ENCODE measurements at regions not wholly inside any gene's neighbourhood (a gene's known extent, or its start where the extent isn't known, plus 50 kb on each side); places are given as distances from the start of the nearest gene placed in this dataset.

GRCh38 chr6:71403422-71404134, 115.0 kb downstream of the OGFRL1 start:
- intact Hi-C loops (cut with micrococcal nuclease): no loop called here
- H3K4me1 Mint-ChIP-seq (ENCODE audit: low read depth): no peaks in the 10 kb centered on the region
- no peaks in the 10 kb centered on the region for H3K9me3 Mint-ChIP-seq
- no peak for DNase-seq (ENCODE audit: low spot score)
- H3K4me3 Mint-ChIP-seq: no peak overlapping the region
- H3K27ac Mint-ChIP-seq: no peak overlapping the region
- peaks cover 12% of the 10 kb centered on the region for H3K27me3 Mint-ChIP-seq (ENCODE audit: insufficient read depth)
- H3K36me3 Mint-ChIP-seq (ENCODE audit: low read depth): no peaks in the 10 kb centered on the region

DNA sequence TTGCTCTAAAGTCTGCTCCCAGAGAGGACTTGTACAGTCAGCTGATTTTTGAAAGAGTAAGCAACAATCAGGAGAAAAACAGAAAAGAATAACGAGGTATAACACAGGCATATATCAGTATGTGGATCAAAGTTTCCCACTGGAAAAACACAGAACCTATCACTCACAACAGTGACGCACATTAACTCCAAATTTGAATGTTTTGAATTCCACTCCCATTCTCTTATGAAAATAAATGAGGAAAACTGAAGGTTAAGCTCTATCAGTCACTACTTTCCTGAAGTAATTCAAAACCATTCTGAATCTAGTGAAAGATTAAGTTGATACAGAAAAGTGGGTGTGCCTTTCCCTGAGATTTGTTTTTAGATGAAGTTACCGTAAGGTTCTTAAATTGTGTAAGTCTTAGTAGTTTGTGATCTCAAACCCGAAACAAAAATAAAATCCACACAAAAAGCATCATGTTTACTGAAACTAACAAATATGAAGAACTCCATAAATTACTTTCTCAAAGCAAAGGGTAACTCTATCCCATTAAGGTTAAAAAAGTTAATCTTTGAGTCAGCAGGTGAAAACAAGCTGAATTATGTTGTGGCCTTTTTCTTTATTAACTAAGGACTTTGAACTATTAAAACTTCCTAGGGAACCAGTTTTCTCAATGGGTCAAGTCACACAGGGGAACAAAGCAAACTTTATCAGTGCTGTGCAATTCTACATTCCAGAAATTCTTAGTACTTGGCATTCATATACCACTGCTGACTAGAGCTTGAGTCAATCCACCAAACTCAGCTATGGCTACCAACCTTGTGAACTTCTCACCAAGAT, 115.7 kb downstream of the OGFRL1 start:
- Mint-ChIP-seq H3K27me3 (ENCODE audit: insufficient read depth) (peaks cover 12% of the 10 kb centered on the region), H3K9me3 (peaks cover 7% of the 10 kb centered on the region), H3K4me3 (no peak overlapping the region), H3K36me3 (ENCODE audit: low read depth) (no peaks in the 10 kb centered on the region), H3K4me1 (ENCODE audit: low read depth) (no peaks in the 10 kb centered on the region), H3K27ac (no peak overlapping the region)
- no peak for DNase-seq (ENCODE audit: low spot score)
- intact Hi-C loops (cut with micrococcal nuclease): no loop called here

GRCh38 chr6:71404967-71405278, 116.3 kb downstream of the OGFRL1 start:
- Mint-ChIP-seq H3K36me3 (ENCODE audit: low read depth) (no peaks in the 10 kb centered on the region), H3K27me3 (ENCODE audit: insufficient read depth) (peaks cover 12% of the 10 kb centered on the region), H3K4me3 (no peak overlapping the region), H3K4me1 (ENCODE audit: low read depth) (no peaks in the 10 kb centered on the region), H3K9me3 (peaks cover 8% of the 10 kb centered on the region), H3K27ac (no peak overlapping the region)
- DNase-seq (ENCODE audit: low spot score): no peak
- intact Hi-C loops (cut with micrococcal nuclease): no loop called here

DNA sequence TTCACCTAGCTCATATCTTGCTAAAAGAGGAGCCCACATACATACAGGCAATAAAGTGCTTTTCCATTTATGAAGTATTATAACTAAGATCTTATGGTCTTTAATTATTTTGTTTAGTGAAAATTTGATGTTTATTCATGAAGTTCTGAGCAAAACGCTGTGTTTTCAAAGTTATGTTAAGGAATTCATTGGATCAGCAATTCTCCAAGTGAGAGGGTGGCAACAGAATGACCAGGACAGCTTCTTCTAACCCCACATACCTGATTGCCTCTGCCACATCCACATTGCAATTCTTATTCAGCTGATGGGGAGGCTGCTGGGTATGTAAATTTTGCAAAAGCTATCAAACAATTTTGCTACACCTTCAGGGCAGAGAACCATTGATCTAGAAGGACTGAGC, 116.8 kb downstream of the OGFRL1 start:
- H3K36me3 Mint-ChIP-seq (ENCODE audit: low read depth): no peaks in the 10 kb centered on the region
- peaks cover 8% of the 10 kb centered on the region for H3K9me3 Mint-ChIP-seq
- DNase-seq (ENCODE audit: low spot score): no peak
- intact Hi-C loops (cut with micrococcal nuclease): no loop called here
- H3K4me3 Mint-ChIP-seq: no peak overlapping the region
- peaks cover 12% of the 10 kb centered on the region for H3K27me3 Mint-ChIP-seq (ENCODE audit: insufficient read depth)
- H3K27ac Mint-ChIP-seq: no peak overlapping the region
- H3K4me1 Mint-ChIP-seq (ENCODE audit: low read depth): no peaks in the 10 kb centered on the region

GRCh38 chr6:71406865-71407860, 118.6 kb downstream of the OGFRL1 start:
- no peaks in the 10 kb centered on the region for H3K4me1 Mint-ChIP-seq (ENCODE audit: low read depth)
- H3K36me3 Mint-ChIP-seq (ENCODE audit: low read depth): no peaks in the 10 kb centered on the region
- intact Hi-C loops (cut with micrococcal nuclease): no loop called here
- no peak overlapping the region for H3K27ac Mint-ChIP-seq
- peaks cover 8% of the 10 kb centered on the region for H3K9me3 Mint-ChIP-seq
- no peak for DNase-seq (ENCODE audit: low spot score)
- no peak overlapping the region for H3K4me3 Mint-ChIP-seq
- peaks cover 12% of the 10 kb centered on the region for H3K27me3 Mint-ChIP-seq (ENCODE audit: insufficient read depth)

DNA sequence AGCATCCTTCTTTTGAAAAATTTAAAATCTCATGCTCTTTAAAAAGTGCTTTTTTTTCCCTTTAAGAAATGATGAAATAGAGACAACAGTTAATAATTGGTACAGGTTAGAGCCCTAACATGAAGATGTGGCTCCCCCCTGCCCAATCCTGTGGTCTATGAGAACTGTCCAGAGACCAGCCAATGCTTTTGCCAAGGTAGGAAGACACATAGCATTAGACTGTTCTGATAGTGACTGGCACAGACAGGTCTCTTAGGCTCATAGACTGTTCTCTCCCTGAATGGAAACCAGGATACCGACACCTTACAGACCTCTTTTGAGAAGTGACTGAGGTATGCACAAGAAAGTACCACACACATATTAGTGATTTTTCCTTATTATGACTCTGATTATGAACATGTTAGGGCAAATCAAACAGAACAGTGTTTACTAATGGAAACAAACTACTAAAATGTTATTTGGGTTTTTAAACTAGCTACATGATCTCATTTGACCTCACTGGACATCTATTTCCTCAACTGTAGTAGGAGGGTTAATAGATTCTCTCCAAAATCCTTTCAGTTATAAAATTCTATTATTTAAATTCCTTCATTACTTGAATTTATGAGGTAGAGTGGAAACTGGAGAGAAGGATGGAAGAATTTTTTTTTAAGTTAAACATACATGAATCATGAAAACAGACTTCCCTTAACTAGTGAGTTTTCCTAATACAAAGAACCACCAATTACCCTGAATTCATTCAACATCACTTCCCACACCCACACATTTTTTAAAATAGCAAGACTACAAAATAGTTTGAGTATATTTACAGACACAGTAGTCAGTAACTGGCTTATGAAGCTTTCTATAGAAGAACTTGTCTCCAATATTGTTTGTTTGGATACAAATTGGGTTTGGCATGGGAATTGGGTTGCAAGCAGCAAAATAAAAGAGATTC, 120.4 kb downstream of the OGFRL1 start:
- peaks cover 16% of the 10 kb centered on the region for H3K27me3 Mint-ChIP-seq (ENCODE audit: insufficient read depth)
- peaks cover 8% of the 10 kb centered on the region for H3K9me3 Mint-ChIP-seq
- no peaks in the 10 kb centered on the region for H3K36me3 Mint-ChIP-seq (ENCODE audit: low read depth)
- H3K27ac Mint-ChIP-seq: no peak overlapping the region
- no peak for DNase-seq (ENCODE audit: low spot score)
- H3K4me1 Mint-ChIP-seq (ENCODE audit: low read depth): no peaks in the 10 kb centered on the region
- H3K4me3 Mint-ChIP-seq: no peak overlapping the region
- intact Hi-C loops (cut with micrococcal nuclease): no loop called here

- intact Hi-C loops (cut with micrococcal nuclease): no loop called here
- Mint-ChIP-seq H3K27me3 (ENCODE audit: insufficient read depth) (peaks cover 13% of the 10 kb centered on the region), H3K9me3 (peaks cover 8% of the 10 kb centered on the region), H3K27ac (no peak overlapping the region), H3K4me1 (ENCODE audit: low read depth) (no peaks in the 10 kb centered on the region), H3K4me3 (no peak overlapping the region), H3K36me3 (ENCODE audit: low read depth) (no peaks in the 10 kb centered on the region)
- DNase-seq (ENCODE audit: low spot score): no peak
These were observed 121.6 kb downstream of the OGFRL1 start for GRCh38 chr6:71410164-71410566.

GRCh38 chr6:71410681-71411080, 122.1 kb downstream of the OGFRL1 start:
- Mint-ChIP-seq H3K27ac (no peak overlapping the region), H3K4me1 (ENCODE audit: low read depth) (no peaks in the 10 kb centered on the region), H3K4me3 (no peak overlapping the region), H3K9me3 (peaks cover 8% of the 10 kb centered on the region), H3K27me3 (ENCODE audit: insufficient read depth) (peaks cover 16% of the 10 kb centered on the region), H3K36me3 (ENCODE audit: low read depth) (no peaks in the 10 kb centered on the region)
- no peak for DNase-seq (ENCODE audit: low spot score)
- intact Hi-C loops (cut with micrococcal nuclease): no loop called here

DNA sequence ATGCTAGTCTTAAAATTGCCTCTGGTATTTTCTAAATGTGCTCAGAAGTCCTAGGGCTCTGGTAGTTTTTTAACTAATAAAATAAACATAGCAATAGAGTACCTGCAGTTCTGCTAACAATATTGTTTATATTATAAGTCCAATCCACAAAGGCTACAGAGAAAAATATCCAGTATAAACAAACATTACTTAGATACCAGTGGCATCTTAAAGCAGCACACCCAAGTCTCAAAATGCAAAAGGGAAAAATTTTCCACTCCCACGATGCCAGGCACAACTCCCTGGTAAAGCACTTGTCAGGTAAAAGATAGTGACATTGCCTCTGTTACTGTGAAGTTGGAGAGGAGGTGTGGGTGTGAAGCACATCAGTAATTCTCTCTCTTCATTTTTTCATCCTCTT, 123.3 kb downstream of the OGFRL1 start:
- H3K36me3 Mint-ChIP-seq (ENCODE audit: low read depth): no peaks in the 10 kb centered on the region
- peaks cover 13% of the 10 kb centered on the region for H3K27me3 Mint-ChIP-seq (ENCODE audit: insufficient read depth)
- DNase-seq (ENCODE audit: low spot score): no peak
- no peaks in the 10 kb centered on the region for H3K4me1 Mint-ChIP-seq (ENCODE audit: low read depth)
- H3K9me3 Mint-ChIP-seq: peaks cover 8% of the 10 kb centered on the region
- H3K27ac Mint-ChIP-seq: no peak overlapping the region
- intact Hi-C loops (cut with micrococcal nuclease): no loop called here
- H3K4me3 Mint-ChIP-seq: no peak overlapping the region

DNA sequence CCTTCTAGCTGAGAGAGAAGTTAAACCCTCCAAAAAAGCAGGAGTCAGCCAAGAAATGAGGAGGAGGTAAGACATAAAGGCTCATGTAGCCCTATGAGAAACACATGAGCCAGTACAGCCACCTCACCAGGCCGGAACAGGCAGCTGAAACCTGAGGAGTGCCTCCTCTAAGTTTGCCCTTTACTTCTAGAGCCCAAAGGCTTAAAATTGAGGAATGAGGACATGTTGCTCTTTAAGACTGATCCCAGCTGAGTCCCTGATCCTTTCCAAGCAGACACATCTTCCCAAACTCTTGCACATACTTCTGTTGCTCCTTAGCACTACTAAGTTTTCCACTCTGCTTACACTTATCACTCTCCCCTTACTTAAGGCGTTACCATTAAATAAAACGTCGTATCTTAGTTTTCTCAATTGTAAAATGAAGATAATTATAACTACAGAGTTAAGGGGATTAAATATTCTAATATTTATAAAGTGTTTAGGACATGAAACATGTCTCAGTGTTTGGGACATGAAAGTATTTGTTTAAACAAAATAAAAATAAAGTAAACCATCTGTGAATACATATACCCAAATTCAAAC, 124.0 kb downstream of the OGFRL1 start:
- Mint-ChIP-seq H3K9me3 (peaks cover 8% of the 10 kb centered on the region), H3K27me3 (ENCODE audit: insufficient read depth) (peaks cover 18% of the 10 kb centered on the region), H3K4me1 (ENCODE audit: low read depth) (no peaks in the 10 kb centered on the region), H3K36me3 (ENCODE audit: low read depth) (no peaks in the 10 kb centered on the region), H3K4me3 (no peak overlapping the region), H3K27ac (no peak overlapping the region)
- intact Hi-C loops (cut with micrococcal nuclease): no loop called here
- no peak for DNase-seq (ENCODE audit: low spot score)

DNA sequence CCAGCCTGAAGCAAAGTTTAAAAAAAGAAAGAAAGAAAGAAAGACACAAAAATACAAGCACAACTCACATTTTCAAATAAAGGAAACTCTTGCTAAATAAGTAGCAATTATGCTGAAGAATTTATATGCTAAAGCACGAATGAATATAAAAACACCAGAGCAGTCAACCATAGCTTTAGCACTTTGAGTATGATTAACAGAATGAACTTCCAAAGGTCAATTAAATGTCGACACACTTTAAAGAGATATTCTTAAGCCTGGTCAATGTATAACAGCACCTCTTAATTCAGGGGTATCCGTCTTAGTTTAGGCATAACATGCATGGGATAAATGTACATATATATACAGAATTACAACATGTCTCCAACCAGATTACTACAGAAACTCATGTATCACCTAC, 125.9 kb downstream of the OGFRL1 start:
- intact Hi-C loops (cut with micrococcal nuclease): no loop called here
- Mint-ChIP-seq H3K4me3 (no peak overlapping the region), H3K9me3 (peaks cover under 1% of the 10 kb centered on the region), H3K4me1 (ENCODE audit: low read depth) (no peaks in the 10 kb centered on the region), H3K36me3 (ENCODE audit: low read depth) (no peaks in the 10 kb centered on the region), H3K27me3 (ENCODE audit: insufficient read depth) (peaks cover 36% of the 10 kb centered on the region), H3K27ac (no peak overlapping the region)
- DNase-seq (ENCODE audit: low spot score): no peak

All from activated T-helper 1 cell treated with anti-CD3 and anti-CD28 coated beads, Interleukin-12 subunit alpha, Interleukin-12 subunit beta, Interleukin-2, Interleukin-4 antibody, amounts not matched to agents 30 ng/mL and 10 ng/mL and 1 ng/mL, durations not matched to agents 14 hours and 24 hours and 36 hours (primary cell).